ENCODE measurements at regions not wholly inside any gene's neighbourhood (a gene's known extent, or its start where the extent isn't known, plus 50 kb on each side); places are given as distances from the start of the nearest gene placed in this dataset.

DNA sequence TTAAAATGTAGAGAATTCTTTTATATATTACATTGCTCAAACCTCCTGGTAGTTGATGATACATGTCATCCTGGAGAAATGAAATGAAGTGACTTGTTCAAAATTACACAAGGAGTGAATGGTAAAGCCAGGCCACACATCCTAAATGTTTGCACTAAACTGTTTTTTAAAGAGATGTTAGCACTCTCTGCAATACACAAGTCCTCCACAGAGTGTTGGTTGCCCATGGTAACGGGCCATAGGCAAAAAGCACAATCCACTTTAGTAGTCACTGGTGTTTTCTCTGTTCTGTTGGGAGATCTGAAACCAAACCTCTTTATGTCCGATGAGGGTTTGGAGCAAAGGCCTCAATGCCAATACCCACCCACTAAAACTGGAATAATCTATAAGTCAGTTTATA lies 907.4 kb downstream of the NTRK3 start:
- peaks cover 4% of the 10 kb centered on the region for H3K9me3 Mint-ChIP-seq
- DNase-seq, result no peak
- H3K27me3 Mint-ChIP-seq (ENCODE audit: insufficient read depth), result peaks cover 2% of the 10 kb centered on the region
- Histone ChIP-seq H3K27ac (ENCODE audit: low read depth, low read length) (no peak overlapping the region), H3K4me3 (ENCODE audit: low read length) (no peak overlapping the region), H3K27me3 (ENCODE audit: control insufficient read depth, insufficient read depth, low read length, poor library complexity, severe bottlenecking) (no peaks in the 10 kb centered on the region), H3K9ac (ENCODE audit: extremely low read depth, low read length, poor library complexity, severe bottlenecking) (no peak overlapping the region), H3K9me3 (ENCODE audit: control insufficient read depth, low read length) (no peaks in the 10 kb centered on the region), H3K4me1 (ENCODE audit: control insufficient read depth, insufficient read depth, low read length) (peaks cover 12% of the 10 kb centered on the region), H3K36me3 (ENCODE audit: control insufficient read depth, insufficient read depth, low read length) (no peaks in the 10 kb centered on the region)
- TF ChIP-seq, protein P1, sequence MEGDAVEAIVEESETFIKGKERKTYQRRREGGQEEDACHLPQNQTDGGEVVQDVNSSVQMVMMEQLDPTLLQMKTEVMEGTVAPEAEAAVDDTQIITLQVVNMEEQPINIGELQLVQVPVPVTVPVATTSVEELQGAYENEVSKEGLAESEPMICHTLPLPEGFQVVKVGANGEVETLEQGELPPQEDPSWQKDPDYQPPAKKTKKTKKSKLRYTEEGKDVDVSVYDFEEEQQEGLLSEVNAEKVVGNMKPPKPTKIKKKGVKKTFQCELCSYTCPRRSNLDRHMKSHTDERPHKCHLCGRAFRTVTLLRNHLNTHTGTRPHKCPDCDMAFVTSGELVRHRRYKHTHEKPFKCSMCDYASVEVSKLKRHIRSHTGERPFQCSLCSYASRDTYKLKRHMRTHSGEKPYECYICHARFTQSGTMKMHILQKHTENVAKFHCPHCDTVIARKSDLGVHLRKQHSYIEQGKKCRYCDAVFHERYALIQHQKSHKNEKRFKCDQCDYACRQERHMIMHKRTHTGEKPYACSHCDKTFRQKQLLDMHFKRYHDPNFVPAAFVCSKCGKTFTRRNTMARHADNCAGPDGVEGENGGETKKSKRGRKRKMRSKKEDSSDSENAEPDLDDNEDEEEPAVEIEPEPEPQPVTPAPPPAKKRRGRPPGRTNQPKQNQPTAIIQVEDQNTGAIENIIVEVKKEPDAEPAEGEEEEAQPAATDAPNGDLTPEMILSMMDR (conservative IDR thresholded peaks at IDR 0.05), result no peak
- H3K4me1 Mint-ChIP-seq, result peaks cover 29% of the 10 kb centered on the region
- H3K4me3 Mint-ChIP-seq, result no peak overlapping the region
- no peaks in the 10 kb centered on the region for H3K36me3 Mint-ChIP-seq (ENCODE audit: low read depth)
- no peak overlapping the region for H3K27ac Mint-ChIP-seq
- WGBS, 2 experiments (ENCODE audit: insufficient coverage in 1 of 2, insufficient read length in 1 of 2), result 88 to 98% methylated on average over 1 to 2 of the region's 2 CpGs

- 66 to 92% methylated on average over 2 to 5 of the region's 6 CpGs for WGBS, 2 experiments (ENCODE audit: insufficient coverage in 1 of 2, insufficient read length in 1 of 2)
- Mint-ChIP-seq H3K27ac (no peak overlapping the region), H3K36me3 (ENCODE audit: low read depth) (no peaks in the 10 kb centered on the region), H3K4me1 (peaks cover 29% of the 10 kb centered on the region), H3K4me3 (no peak overlapping the region), H3K27me3 (ENCODE audit: insufficient read depth) (peaks cover 2% of the 10 kb centered on the region), H3K9me3 (peaks cover 4% of the 10 kb centered on the region)
- Histone ChIP-seq H3K4me1 (ENCODE audit: control insufficient read depth, insufficient read depth, low read length) (peaks cover 12% of the 10 kb centered on the region), H3K27ac (ENCODE audit: low read depth, low read length) (no peak overlapping the region), H3K4me3 (ENCODE audit: low read length) (no peak overlapping the region), H3K36me3 (ENCODE audit: control insufficient read depth, insufficient read depth, low read length) (no peaks in the 10 kb centered on the region), H3K9ac (ENCODE audit: extremely low read depth, low read length, poor library complexity, severe bottlenecking) (no peak overlapping the region), H3K9me3 (ENCODE audit: control insufficient read depth, low read length) (no peaks in the 10 kb centered on the region), H3K27me3 (ENCODE audit: control insufficient read depth, insufficient read depth, low read length, poor library complexity, severe bottlenecking) (no peaks in the 10 kb centered on the region)
- TF ChIP-seq, protein P1 (conservative IDR thresholded peaks at IDR 0.05), result no peak
- peak; percentile 47 for DNase-seq
Measured at GRCh38 chr15:87348746-87349145, 907.8 kb downstream of the NTRK3 start.

- H3K27ac ChIP-seq (ENCODE audit: low read depth, low read length), result no peak overlapping the region
- H3K27me3 ChIP-seq (ENCODE audit: control insufficient read depth, insufficient read depth, low read length, poor library complexity, severe bottlenecking), result no peaks in the 10 kb centered on the region
- DNase-seq, result no peak
- Mint-ChIP-seq H3K4me1 (peaks cover 29% of the 10 kb centered on the region), H3K27ac (no peak overlapping the region), H3K27me3 (ENCODE audit: insufficient read depth) (peaks cover 2% of the 10 kb centered on the region), H3K36me3 (ENCODE audit: low read depth) (no peaks in the 10 kb centered on the region), H3K4me3 (no peak overlapping the region), H3K9me3 (peaks cover 4% of the 10 kb centered on the region)
- WGBS, 2 experiments (ENCODE audit: insufficient coverage in 1 of 2, insufficient read length in 1 of 2), result 90 to 93% methylated on average over 2 to 3 of the region's 3 CpGs
- H3K4me1 ChIP-seq (ENCODE audit: control insufficient read depth, insufficient read depth, low read length), result peaks cover 12% of the 10 kb centered on the region
- no peaks in the 10 kb centered on the region for H3K36me3 ChIP-seq (ENCODE audit: control insufficient read depth, insufficient read depth, low read length)
- TF ChIP-seq, protein P1 (conservative IDR thresholded peaks at IDR 0.05), result peak; percentile 45
- no peaks in the 10 kb centered on the region for H3K9me3 ChIP-seq (ENCODE audit: control insufficient read depth, low read length)
- no peak overlapping the region for H3K9ac ChIP-seq (ENCODE audit: extremely low read depth, low read length, poor library complexity, severe bottlenecking)
- no peak overlapping the region for H3K4me3 ChIP-seq (ENCODE audit: low read length)
Measured at GRCh38 chr15:87347806-87348515, 908.6 kb downstream of the NTRK3 start.

Data from endodermal cell (in vitro differentiated cells).